Keratinocyte (primary cell): ENCODE measurements at regions not wholly inside any gene's neighbourhood (a gene's known extent, or its start where the extent isn't known, plus 50 kb on each side); places are given as distances from the start of the nearest gene placed in this dataset.

Experiments used
- DNase-seq: peaks from one replicate; pipeline ENCODE4 v3.0.0-alpha.2; 2011; ENCODE audit warnings: low read depth, missing footprints, low spot score
- FAIRE-seq: peaks from 2 replicates; lab custom pipeline; 2011; peaks lifted over from hg19 to GRCh38; lab: Jason Lieb, UNC
- H2AFZ ChIP-seq: 2 replicates; pipeline ENCODE4 v1.6.0; 2012; ENCODE audit warnings: low read length, control low read depth, inconsistent platforms; ENCODE audit not compliant: control insufficient read depth
- H3K27ac ChIP-seq: 2 replicates; pipeline ENCODE4 v1.5.1; 2011; ENCODE audit warnings: low read length; ENCODE audit not compliant: control insufficient read depth, insufficient read depth
- H3K27me3 ChIP-seq: 3 replicates; pipeline ENCODE4 v1.6.0; 2011; ENCODE audit warnings: low read length; ENCODE audit not compliant: control insufficient read depth, insufficient read depth; ENCODE audit errors: extremely low read depth
- H3K36me3 ChIP-seq, 2 experiments: 2 replicates in 1 of 2; 3 replicates in 1 of 2; pipeline ENCODE4 v1.5.1; 2011; ENCODE audit warnings: low read length in 2 of 2, mild to moderate bottlenecking in 1 of 2; ENCODE audit not compliant: control insufficient read depth in 2 of 2, insufficient read depth in 2 of 2; ENCODE audit errors: extremely low read depth in 1 of 2
- H3K4me1 ChIP-seq: 3 replicates; pipeline ENCODE4 v1.5.1; 2011; ENCODE audit warnings: low read length; ENCODE audit not compliant: control insufficient read depth, insufficient read depth; ENCODE audit errors: extremely low read depth
- H3K4me2 ChIP-seq: 3 replicates; pipeline ENCODE4 v1.6.0; 2011; ENCODE audit warnings: low read depth, low read length; ENCODE audit not compliant: control insufficient read depth, insufficient read depth; ENCODE audit errors: extremely low read depth
- H3K4me3 ChIP-seq, 3 experiments: fragments of 200-600 bp in 1 of 3; sonication (generic) in 1 of 3; 2 replicates in 2 of 3; 3 replicates in 1 of 3; pipeline ENCODE4 v1.5.1; 2011 to 2016; ENCODE audit warnings: low read length in 3 of 3, mild to moderate bottlenecking in 3 of 3, control low read depth in 2 of 3, inconsistent platforms in 1 of 3, low read depth in 1 of 3, mixed read lengths in 1 of 3, mixed run types in 1 of 3, moderate library complexity in 1 of 3; ENCODE audit not compliant: control insufficient read depth in 2 of 3, insufficient read depth in 2 of 3; ENCODE audit errors: extremely low read depth in 1 of 3
- H3K79me2 ChIP-seq: 2 replicates; pipeline ENCODE4 v1.6.0; 2012; ENCODE audit warnings: low read length; ENCODE audit not compliant: control insufficient read depth, insufficient read depth
- H3K9ac ChIP-seq: 3 replicates; pipeline ENCODE4 v1.6.0; 2011; ENCODE audit warnings: low read length; ENCODE audit not compliant: control insufficient read depth, insufficient read depth; ENCODE audit errors: extremely low read depth
- H3K9me1 ChIP-seq: 3 replicates; pipeline ENCODE4 v1.6.0; 2011; ENCODE audit warnings: low read length; ENCODE audit not compliant: control insufficient read depth, insufficient read depth; ENCODE audit errors: extremely low read depth
- H3K9me3 ChIP-seq: 2 replicates; pipeline ENCODE4 v1.5.1; 2012; ENCODE audit warnings: low read depth, low read length; ENCODE audit not compliant: control insufficient read depth
- H4K20me1 ChIP-seq: 3 replicates; pipeline ENCODE4 v1.6.0; 2011; ENCODE audit warnings: low read length; ENCODE audit not compliant: control insufficient read depth, insufficient read depth; ENCODE audit errors: extremely low read depth
- CTCF ChIP-seq, 3 experiments: IDR thresholded peaks in 1 of 3; conservative IDR thresholded peaks in 1 of 3; optimal IDR thresholded peaks in 1 of 3; 2 replicates in 2 of 3; 3 replicates in 1 of 3; pipeline versions ENCODE3 to v1.5.1; 2011; ENCODE audit warnings: low read length in 3 of 3, mild to moderate bottlenecking in 3 of 3, moderate library complexity in 2 of 3, control low read depth in 1 of 3, inconsistent platforms in 1 of 3; ENCODE audit not compliant: insufficient read depth in 2 of 3; ENCODE audit errors: extremely low read depth in 1 of 3
- EZH2 ChIP-seq: IDR thresholded peaks from one replicate; pipeline ENCODE4 v1.6.1; 2012; ENCODE audit warnings: inconsistent platforms, mild to moderate bottlenecking, low read length, moderate library complexity
- dilution Hi-C: fragments of 300-500 bp; cut with MboI; formaldehyde crosslinking; loops from one replicate; pipeline ENCODE4 v1.7.0; 2020; ENCODE audit warnings: low sequenced_read_pairs; ENCODE audit not compliant: extremely low pct_ligation_motif_present

GRCh38 chr2:66846887-66847286, 412.0 kb downstream of the MEIS1 start:
- H3K4me2 ChIP-seq, result no peak overlapping the region
- no peaks in the 10 kb centered on the region for H3K4me1 ChIP-seq

GRCh38 chr2:66849153-66849755, 414.3 kb downstream of the MEIS1 start:
- H3K4me2 ChIP-seq, result no peak overlapping the region
- H3K4me1 ChIP-seq, result no peaks in the 10 kb centered on the region
- no peak overlapping the region for H3K9ac ChIP-seq
- FAIRE-seq (no peak), DNase-seq (no peak)
- TF ChIP-seq EZH2 (no peak), CTCF (optimal IDR thresholded peaks at IDR 0.05 in 1 of 3, IDR thresholded peaks at IDR 0.05 in 1 of 3, conservative IDR thresholded peaks at IDR 0.05 in 1 of 3; ENCODE audit: extremely low read depth in 1 of 3, insufficient read depth in 2 of 3, low read length in 3 of 3) (no peak)
- dilution Hi-C loops, result no loop called here
- H3K9me3 ChIP-seq, result no peaks in the 10 kb centered on the region
- no peaks in the 10 kb centered on the region for H3K36me3 ChIP-seq
- H3K27ac ChIP-seq, result no peak overlapping the region
- no peaks in the 10 kb centered on the region for H3K79me2 ChIP-seq
- H4K20me1 ChIP-seq, result no peaks in the 10 kb centered on the region
- H3K4me3 ChIP-seq, result no peak overlapping the region
- H3K27me3 ChIP-seq, result no peaks in the 10 kb centered on the region
- H2AFZ ChIP-seq, result no peak overlapping the region
- H3K9me1 ChIP-seq, result no peaks in the 10 kb centered on the region

More at GRCh38 chr2:66846887-66847286, 412.0 kb downstream of the MEIS1 start:
- TF ChIP-seq EZH2, result no peak
- no peak for TF ChIP-seq CTCF (optimal IDR thresholded peaks at IDR 0.05 in 1 of 3, IDR thresholded peaks at IDR 0.05 in 1 of 3, conservative IDR thresholded peaks at IDR 0.05 in 1 of 3; ENCODE audit: extremely low read depth in 1 of 3, insufficient read depth in 2 of 3, low read length in 3 of 3)
- no peak overlapping the region for H2AFZ ChIP-seq
- dilution Hi-C loops, result no loop called here
- H4K20me1 ChIP-seq, result no peaks in the 10 kb centered on the region
- H3K9me3 ChIP-seq, result no peaks in the 10 kb centered on the region
- no peak overlapping the region for H3K4me3 ChIP-seq
- no peaks in the 10 kb centered on the region for H3K27me3 ChIP-seq
- FAIRE-seq, result no peak
- H3K9me1 ChIP-seq, result no peaks in the 10 kb centered on the region
- DNase-seq, result no peak
- no peaks in the 10 kb centered on the region for H3K79me2 ChIP-seq
- no peak overlapping the region for H3K27ac ChIP-seq
- H3K36me3 ChIP-seq, result no peaks in the 10 kb centered on the region
- no peak overlapping the region for H3K9ac ChIP-seq
